Stimulated activated CD8-positive, alpha-beta memory T cell treated with anti-CD3 and anti-CD28 coated beads, Interleukin-15, amount 100 ng/mL, for 48 hours (primary cell): ENCODE measurements at regions not wholly inside any gene's neighbourhood (a gene's known extent, or its start where the extent isn't known, plus 50 kb on each side); places are given as distances from the start of the nearest gene placed in this dataset.

Experiments used
- DNase-seq, 2 donors: peaks; one replicate each; pipeline ENCODE4 v3.0.0-alpha.2; 2020; ENCODE audit warnings: low read depth in 2 of 2

- DNase-seq, result no peak
Measured at GRCh38 chr4:8921465-8921864, 49.8 kb upstream of the HMX1 start.
